Activated CD4-positive, alpha-beta memory T cell treated with anti-CD3 and anti-CD28 coated beads for 36 hours (primary cell): ENCODE measurements at regions not wholly inside any gene's neighbourhood (a gene's known extent, or its start where the extent isn't known, plus 50 kb on each side); places are given as distances from the start of the nearest gene placed in this dataset.
"Not testable (repeated sequence)": the region's sequence is repeated elsewhere in the genome, so short reads cannot be mapped to it uniquely, and the experiment has no call there.

Source experiments
- CTCF ChIA-PET: fragments of 350-600 bp; sonication (Branson Sonifier 250); formaldehyde crosslinking; loops from one replicate; lab custom pipeline; 2021; ENCODE audit warnings: antibody characterized with exemption, inconsistent platforms; lab: Charles Lee
- POLR2A ChIA-PET: fragments of 350-600 bp; sonication (Branson Sonifier 250); formaldehyde crosslinking; loops from one replicate; lab custom pipeline; 2021; ENCODE audit warnings: antibody characterized with exemption; lab: Charles Lee
- DNase-seq: peaks from one replicate; pipeline ENCODE4 v3.0.0-alpha.2; 2020
- H3K27ac Mint-ChIP-seq: one replicate; pipeline ENCODE4 v1.8.0; 2021; ENCODE audit warnings: mixed read lengths
- H3K27me3 Mint-ChIP-seq: one replicate; pipeline ENCODE4 v1.8.0; 2021; ENCODE audit warnings: mixed read lengths
- H3K36me3 Mint-ChIP-seq: one replicate; pipeline ENCODE4 v1.8.0; 2021; ENCODE audit warnings: mixed read lengths
- H3K4me1 Mint-ChIP-seq: one replicate; pipeline ENCODE4 v1.8.0; 2021; ENCODE audit warnings: low read depth, mixed read lengths
- H3K4me3 Mint-ChIP-seq: one replicate; pipeline ENCODE4 v1.8.0; 2021; ENCODE audit warnings: mild to moderate bottlenecking, mixed read lengths
- H3K9me3 Mint-ChIP-seq: one replicate; pipeline ENCODE4 v1.8.0; 2021; ENCODE audit warnings: mixed read lengths
- intact Hi-C: fragments of 100-400 bp; cut with micrococcal nuclease; formaldehyde crosslinking; loops from one replicate; pipeline ENCODE4 v1.15.1; 2023

- Mint-ChIP-seq H3K36me3 (no peaks in the 10 kb centered on the region), H3K9me3 (no peaks in the 10 kb centered on the region), H3K4me3 (no peak overlapping the region), H3K4me1 (peaks cover 5% of the 10 kb centered on the region), H3K27me3 (peaks cover 8% of the 10 kb centered on the region), H3K27ac (no peak overlapping the region)
- DNase-seq, result no peak
- intact Hi-C loops, result no loop called here
- ChIA-PET POLR2A (no interaction called here), CTCF (no interaction called here)
Observed at GRCh38 chr6:163862701-163863100, 448.2 kb downstream of the QKI start.

GRCh38 chr6:163861627-163862026 lies 447.1 kb downstream of the QKI start:
- H3K9me3 Mint-ChIP-seq, result no peaks in the 10 kb centered on the region

GRCh38 chr6:163860287-163861081 lies 446.0 kb downstream of the QKI start:
- intact Hi-C loops, result no loop called here
- no peak overlapping the region for H3K4me3 Mint-ChIP-seq
- H3K4me1 Mint-ChIP-seq, result peaks cover 5% of the 10 kb centered on the region
- no peak for DNase-seq
- no peaks in the 10 kb centered on the region for H3K9me3 Mint-ChIP-seq
- H3K27me3 Mint-ChIP-seq, result peaks cover 8% of the 10 kb centered on the region
- no peaks in the 10 kb centered on the region for H3K36me3 Mint-ChIP-seq
- CTCF ChIA-PET, result interaction anchor here (0.7 kb wide), 1 partner anchor 19 kb away, joined by 3 read pairs; no protein-coding TSS in a partner anchor
- H3K27ac Mint-ChIP-seq, result no peak overlapping the region
- POLR2A ChIA-PET, result no interaction called here

More at GRCh38 chr6:163861627-163862026, 447.1 kb downstream of the QKI start:
- ChIA-PET CTCF (no interaction called here), POLR2A (no interaction called here)
- Mint-ChIP-seq H3K36me3 (no peaks in the 10 kb centered on the region), H3K4me3 (no peak overlapping the region), H3K27ac (no peak overlapping the region), H3K27me3 (peaks cover 8% of the 10 kb centered on the region), H3K4me1 (peaks cover 5% of the 10 kb centered on the region)
- intact Hi-C loops, result no loop called here
- no peak for DNase-seq

- H3K9me3 Mint-ChIP-seq, H3K27ac Mint-ChIP-seq, H3K4me1 Mint-ChIP-seq, POLR2A ChIA-PET, H3K36me3 Mint-ChIP-seq, H3K27me3 Mint-ChIP-seq, intact Hi-C loops, H3K4me3 Mint-ChIP-seq, DNase-seq: not testable (repeated sequence)
- CTCF ChIA-PET, result interaction anchor here (0.6 kb wide), 1 partner anchor 452 kb away, joined by 3 read pairs; no protein-coding TSS in a partner anchor
Observed at GRCh38 chr6:163858870-163859269, 444.4 kb downstream of the QKI start.

- H3K27me3 Mint-ChIP-seq, result peaks cover 5% of the 10 kb centered on the region
- H3K9me3 Mint-ChIP-seq, result no peaks in the 10 kb centered on the region
- H3K36me3 Mint-ChIP-seq, result no peaks in the 10 kb centered on the region
- no peak overlapping the region for H3K27ac Mint-ChIP-seq
- H3K4me1 Mint-ChIP-seq, result peaks cover 5% of the 10 kb centered on the region
- no peak for DNase-seq
- intact Hi-C loops, result no loop called here
- H3K4me3 Mint-ChIP-seq, result no peak overlapping the region
- POLR2A ChIA-PET, result no interaction called here
- CTCF ChIA-PET, result no interaction called here
Observed at GRCh38 chr6:163857421-163857820, 442.9 kb downstream of the QKI start.

- H3K4me1 Mint-ChIP-seq, result no peaks in the 10 kb centered on the region
- no peak for DNase-seq
- H3K36me3 Mint-ChIP-seq, result no peaks in the 10 kb centered on the region
- no peak overlapping the region for H3K4me3 Mint-ChIP-seq
- CTCF ChIA-PET, result no interaction called here
- intact Hi-C loops, result no loop called here
- peaks cover 8% of the 10 kb centered on the region for H3K27me3 Mint-ChIP-seq
- H3K27ac Mint-ChIP-seq, result no peak overlapping the region
- peaks cover 23% of the 10 kb centered on the region for H3K9me3 Mint-ChIP-seq
- POLR2A ChIA-PET, result no interaction called here
Observed at GRCh38 chr6:163850874-163851273, 436.4 kb downstream of the QKI start.

GRCh38 chr6:163844761-163845160 lies 430.2 kb downstream of the QKI start:
- no peak overlapping the region for H3K27ac Mint-ChIP-seq
- ChIA-PET CTCF (no interaction called here), POLR2A (no interaction called here)
- no peak overlapping the region for H3K4me3 Mint-ChIP-seq
- DNase-seq, result no peak
- H3K27me3 Mint-ChIP-seq, result peaks cover 3% of the 10 kb centered on the region
- H3K4me1 Mint-ChIP-seq, result no peaks in the 10 kb centered on the region
- peaks cover 14% of the 10 kb centered on the region for H3K9me3 Mint-ChIP-seq
- intact Hi-C loops, result no loop called here
- H3K36me3 Mint-ChIP-seq, result no peaks in the 10 kb centered on the region

- Mint-ChIP-seq H3K4me3 (no peak overlapping the region), H3K27me3 (peaks cover 3% of the 10 kb centered on the region), H3K27ac (no peak overlapping the region), H3K9me3 (peaks cover 12% of the 10 kb centered on the region), H3K4me1 (no peaks in the 10 kb centered on the region), H3K36me3 (no peaks in the 10 kb centered on the region)
- ChIA-PET POLR2A (no interaction called here), CTCF (no interaction called here)
- DNase-seq, result no peak
- intact Hi-C loops, result no loop called here
Observed at GRCh38 chr6:163844357-163844756, 429.8 kb downstream of the QKI start.

- Mint-ChIP-seq H3K27ac (no peak overlapping the region), H3K9me3 (peaks cover 12% of the 10 kb centered on the region), H3K4me3 (no peak overlapping the region), H3K27me3 (peaks cover 2% of the 10 kb centered on the region), H3K36me3 (no peaks in the 10 kb centered on the region), H3K4me1 (no peaks in the 10 kb centered on the region)
- intact Hi-C loops, result no loop called here
- ChIA-PET CTCF (no interaction called here), POLR2A (no interaction called here)
- DNase-seq, result no peak
Observed at GRCh38 chr6:163843218-163843617, 428.7 kb downstream of the QKI start.

- Mint-ChIP-seq H3K27ac (no peak overlapping the region), H3K9me3 (peaks cover 12% of the 10 kb centered on the region), H3K4me1 (no peaks in the 10 kb centered on the region), H3K36me3 (no peaks in the 10 kb centered on the region), H3K27me3 (peaks cover 2% of the 10 kb centered on the region), H3K4me3 (no peak overlapping the region)
- intact Hi-C loops, result no loop called here
- POLR2A ChIA-PET, result no interaction called here
- CTCF ChIA-PET, result no interaction called here
- no peak for DNase-seq
Observed at GRCh38 chr6:163842467-163842866, 427.9 kb downstream of the QKI start.

- Mint-ChIP-seq H3K27ac (no peak overlapping the region), H3K4me1 (no peaks in the 10 kb centered on the region), H3K27me3 (peaks cover 2% of the 10 kb centered on the region), H3K4me3 (no peak overlapping the region), H3K9me3 (peaks cover 12% of the 10 kb centered on the region), H3K36me3 (no peaks in the 10 kb centered on the region)
- DNase-seq, result no peak
- intact Hi-C loops, result no loop called here
- CTCF ChIA-PET, result interaction anchor here (0.5 kb wide), 1 partner anchor 18 kb away, joined by 3 read pairs; no protein-coding TSS in a partner anchor
- POLR2A ChIA-PET, result no interaction called here
Observed at GRCh38 chr6:163841733-163842132, 427.2 kb downstream of the QKI start.

- Mint-ChIP-seq H3K27me3 (peaks cover 2% of the 10 kb centered on the region), H3K4me3 (no peak overlapping the region), H3K9me3 (peaks cover 12% of the 10 kb centered on the region), H3K36me3 (no peaks in the 10 kb centered on the region), H3K27ac (no peak overlapping the region), H3K4me1 (no peaks in the 10 kb centered on the region)
- DNase-seq, result no peak
- CTCF ChIA-PET, result interaction anchor here (0.5 kb wide), 1 partner anchor 19 kb away, joined by 3 read pairs; no protein-coding TSS in a partner anchor
- POLR2A ChIA-PET, result no interaction called here
- intact Hi-C loops, result no loop called here
Observed at GRCh38 chr6:163841326-163841725, 426.8 kb downstream of the QKI start.

- no peaks in the 10 kb centered on the region for H3K36me3 Mint-ChIP-seq
- POLR2A ChIA-PET, result no interaction called here
- intact Hi-C loops, result no loop called here
- no peaks in the 10 kb centered on the region for H3K4me1 Mint-ChIP-seq
- peaks cover 2% of the 10 kb centered on the region for H3K27me3 Mint-ChIP-seq
- CTCF ChIA-PET, result no interaction called here
- peaks cover 12% of the 10 kb centered on the region for H3K9me3 Mint-ChIP-seq
- no peak for DNase-seq
- no peak overlapping the region for H3K4me3 Mint-ChIP-seq
- no peak overlapping the region for H3K27ac Mint-ChIP-seq
Observed at GRCh38 chr6:163840880-163841279, 426.4 kb downstream of the QKI start.
